ENCODE measurements at regions not wholly inside any gene's neighbourhood (a gene's known extent, or its start where the extent isn't known, plus 50 kb on each side); places are given as distances from the start of the nearest gene placed in this dataset.

DNA sequence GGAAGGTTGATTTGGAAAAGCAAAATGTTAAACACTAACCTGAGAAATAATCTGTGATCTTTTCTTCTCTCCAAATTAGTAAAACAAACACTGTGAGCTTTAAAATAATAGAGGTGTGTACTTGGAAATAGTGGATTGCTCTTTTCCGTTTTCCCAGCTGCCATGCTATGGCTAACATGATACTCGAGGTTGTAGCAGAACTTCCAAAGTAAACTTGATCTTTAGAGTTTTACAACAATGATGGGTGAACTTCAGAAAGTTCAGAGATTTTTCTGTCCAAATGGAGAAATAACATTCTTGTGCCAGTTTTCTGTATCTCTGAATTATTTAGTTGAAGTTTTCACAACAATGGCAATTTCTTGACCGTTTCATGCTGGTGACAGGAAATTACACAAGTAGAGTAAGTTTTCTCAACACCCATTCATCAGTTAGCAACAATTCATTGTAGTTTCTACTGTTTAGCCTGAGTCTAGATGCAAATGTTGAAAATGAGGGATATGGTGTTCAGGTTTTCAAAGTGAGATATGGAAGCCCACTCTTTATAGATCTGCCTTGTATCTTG lies 135.3 kb upstream of the CTAGE1 start:
- TF ChIP-seq, protein P1, sequence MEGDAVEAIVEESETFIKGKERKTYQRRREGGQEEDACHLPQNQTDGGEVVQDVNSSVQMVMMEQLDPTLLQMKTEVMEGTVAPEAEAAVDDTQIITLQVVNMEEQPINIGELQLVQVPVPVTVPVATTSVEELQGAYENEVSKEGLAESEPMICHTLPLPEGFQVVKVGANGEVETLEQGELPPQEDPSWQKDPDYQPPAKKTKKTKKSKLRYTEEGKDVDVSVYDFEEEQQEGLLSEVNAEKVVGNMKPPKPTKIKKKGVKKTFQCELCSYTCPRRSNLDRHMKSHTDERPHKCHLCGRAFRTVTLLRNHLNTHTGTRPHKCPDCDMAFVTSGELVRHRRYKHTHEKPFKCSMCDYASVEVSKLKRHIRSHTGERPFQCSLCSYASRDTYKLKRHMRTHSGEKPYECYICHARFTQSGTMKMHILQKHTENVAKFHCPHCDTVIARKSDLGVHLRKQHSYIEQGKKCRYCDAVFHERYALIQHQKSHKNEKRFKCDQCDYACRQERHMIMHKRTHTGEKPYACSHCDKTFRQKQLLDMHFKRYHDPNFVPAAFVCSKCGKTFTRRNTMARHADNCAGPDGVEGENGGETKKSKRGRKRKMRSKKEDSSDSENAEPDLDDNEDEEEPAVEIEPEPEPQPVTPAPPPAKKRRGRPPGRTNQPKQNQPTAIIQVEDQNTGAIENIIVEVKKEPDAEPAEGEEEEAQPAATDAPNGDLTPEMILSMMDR (IDR thresholded peaks at IDR 0.05; ENCODE audit: low read depth, low read length) = no peak
- TF ChIP-seq MYC (IDR thresholded peaks at IDR 0.05; ENCODE audit: low read depth, low read length) = no peak
- TF ChIP-seq POLR2A (IDR thresholded peaks at IDR 0.05; ENCODE audit: extremely low read depth, insufficient read length) = no peak
